Middle frontal gyrus (tissue), 1 donor: ENCODE measurements at regions not wholly inside any gene's neighbourhood (a gene's known extent, or its start where the extent isn't known, plus 50 kb on each side); places are given as distances from the start of the nearest gene placed in this dataset.
"Not testable (repeated sequence)": the region's sequence is repeated elsewhere in the genome, so short reads cannot be mapped to it uniquely, and the experiment has no call there.

Experiments
- DNase-seq: peaks from one replicate; pipeline ENCODE4 v3.0.0-alpha.2; 2015; ENCODE audit warnings: low spot score; ENCODE audit errors: extremely low spot score

DNA sequence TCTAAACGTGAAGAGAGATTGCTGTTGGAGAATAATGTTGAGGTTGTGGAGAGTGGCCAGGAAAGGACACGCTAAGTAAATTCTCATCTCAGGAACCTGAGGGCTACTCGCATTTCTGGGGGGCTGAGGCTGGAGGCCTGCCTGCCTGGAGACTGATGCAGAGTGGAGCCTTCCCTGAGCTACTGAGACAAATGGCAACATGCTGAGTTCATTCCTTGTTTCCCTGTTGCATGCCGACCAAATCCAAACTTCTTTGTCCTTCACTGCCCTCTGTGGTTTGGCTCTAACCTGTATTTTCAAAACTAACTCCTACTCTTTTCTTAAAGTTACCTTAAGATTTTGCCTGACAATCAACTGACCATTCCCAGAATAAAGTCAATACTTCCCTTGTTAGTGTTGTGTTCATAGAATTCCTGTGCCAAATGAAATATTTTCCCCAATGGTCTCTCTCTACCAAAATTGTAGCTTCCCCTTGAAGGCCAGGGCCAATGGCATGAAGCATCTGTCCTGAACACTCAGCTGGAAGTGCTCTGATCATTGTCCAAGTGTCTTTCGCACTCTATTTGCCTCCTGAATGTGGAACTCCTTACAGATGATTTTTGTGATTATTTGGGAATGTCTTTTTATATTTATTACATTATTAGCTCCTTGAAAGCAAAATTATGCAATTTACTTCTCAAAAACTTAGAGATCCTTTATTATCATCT lies 1085.6 kb downstream of the SOCS6 start:
- DNase-seq = no peak

DNA sequence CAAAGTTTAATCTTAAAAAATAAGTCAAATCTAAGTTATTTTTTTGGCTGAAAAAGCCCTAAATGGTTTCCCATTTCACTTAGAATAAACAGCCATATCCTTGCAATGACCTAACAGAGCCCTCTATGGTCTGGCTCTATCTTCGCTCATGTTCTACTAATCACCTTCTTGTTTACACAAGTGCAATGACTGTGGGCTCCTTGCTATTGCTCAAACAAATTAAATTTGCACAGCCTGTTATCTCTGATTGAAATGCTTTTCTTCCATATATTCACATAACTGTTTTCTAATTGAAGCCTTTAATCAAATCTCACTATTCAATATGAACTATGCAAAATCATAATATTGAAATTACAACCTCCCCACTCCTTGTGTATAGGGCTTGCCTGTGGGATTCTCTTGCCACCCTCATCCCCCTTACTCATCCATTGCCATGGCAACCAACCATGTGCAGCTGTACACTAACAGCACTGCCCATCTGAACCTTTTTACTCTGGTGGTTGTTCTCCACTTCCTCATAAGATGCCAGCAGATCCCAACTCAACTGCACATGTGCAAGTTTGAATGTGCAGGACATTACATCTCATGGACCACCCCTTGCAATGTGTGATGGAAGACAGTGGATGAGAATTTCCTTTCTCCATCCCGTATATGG lies 1083.2 kb downstream of the SOCS6 start:
- no peak for DNase-seq

DNA sequence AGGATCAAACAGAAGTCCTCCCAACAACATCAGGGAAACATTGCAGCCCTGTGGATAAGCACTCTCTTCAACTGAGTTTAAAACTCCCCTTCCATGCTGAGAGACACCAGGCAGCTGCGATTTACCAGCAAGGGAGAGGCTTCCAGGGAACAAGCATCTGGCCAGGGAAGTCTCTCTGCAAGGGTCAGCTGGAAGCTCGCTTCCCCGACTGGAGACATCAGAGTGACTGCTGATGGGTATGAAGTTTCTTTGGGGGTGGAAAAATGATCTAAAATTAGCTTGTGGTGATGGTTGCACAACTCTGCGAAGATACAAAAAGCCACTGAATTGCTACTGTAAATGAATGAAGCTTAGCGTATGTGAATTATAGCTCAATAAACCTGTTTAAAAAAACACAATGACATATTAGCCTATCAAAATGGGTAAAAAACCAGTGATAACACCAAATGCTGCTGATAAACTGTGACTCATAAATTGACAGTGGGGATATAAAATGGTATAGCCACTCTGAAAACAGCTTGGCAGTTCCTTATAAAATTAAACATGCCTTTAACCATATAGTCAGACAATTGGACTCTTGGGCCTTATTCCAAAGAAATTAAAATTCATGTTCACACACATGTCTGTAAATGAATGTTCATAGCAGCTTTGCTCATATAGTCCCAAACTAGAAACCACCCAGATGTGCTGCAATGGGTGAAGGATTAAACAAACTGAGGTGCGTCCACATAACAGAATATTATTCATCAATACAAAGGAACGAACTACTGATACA lies 1082.0 kb downstream of the SOCS6 start:
- DNase-seq = no peak

DNA sequence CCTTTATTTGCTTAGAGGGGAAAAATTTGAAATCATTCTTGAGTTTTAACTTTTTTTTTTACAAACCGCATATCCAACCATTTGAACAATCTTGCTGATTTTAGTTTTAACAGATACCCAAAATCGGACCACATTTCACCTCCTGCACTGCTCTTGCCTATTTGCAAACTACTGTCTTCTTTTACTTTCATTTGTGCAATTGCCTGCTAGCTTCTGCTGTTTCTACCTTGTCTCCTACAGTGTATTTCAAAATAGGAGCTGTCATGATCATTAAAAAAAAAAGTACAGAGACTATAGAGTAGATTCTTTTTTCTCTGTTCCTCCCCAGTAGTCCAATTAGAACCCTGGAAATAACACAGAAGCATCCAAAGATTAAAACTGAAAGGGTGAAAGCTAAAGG lies 1081.2 kb downstream of the SOCS6 start:
- DNase-seq = no peak

DNA sequence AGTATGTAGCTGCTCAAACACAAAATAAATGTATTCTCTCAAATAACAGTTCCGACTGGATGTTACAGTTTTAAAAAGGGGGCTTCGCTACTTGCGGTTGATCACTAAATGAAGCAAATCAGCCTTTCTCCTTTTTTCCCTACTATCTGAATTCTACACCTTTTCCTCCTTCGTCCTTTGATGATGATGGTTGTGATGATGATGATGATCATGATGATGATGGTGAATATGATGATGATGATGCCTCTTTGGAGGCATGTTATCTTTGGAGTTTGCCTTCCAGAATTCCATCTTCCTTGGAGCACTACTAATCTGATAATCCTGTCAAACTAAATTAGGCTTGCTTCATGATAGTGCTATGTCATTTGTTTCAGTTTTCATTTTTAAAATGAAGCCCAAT lies 1073.3 kb downstream of the SOCS6 start:
- DNase-seq = no peak

DNA sequence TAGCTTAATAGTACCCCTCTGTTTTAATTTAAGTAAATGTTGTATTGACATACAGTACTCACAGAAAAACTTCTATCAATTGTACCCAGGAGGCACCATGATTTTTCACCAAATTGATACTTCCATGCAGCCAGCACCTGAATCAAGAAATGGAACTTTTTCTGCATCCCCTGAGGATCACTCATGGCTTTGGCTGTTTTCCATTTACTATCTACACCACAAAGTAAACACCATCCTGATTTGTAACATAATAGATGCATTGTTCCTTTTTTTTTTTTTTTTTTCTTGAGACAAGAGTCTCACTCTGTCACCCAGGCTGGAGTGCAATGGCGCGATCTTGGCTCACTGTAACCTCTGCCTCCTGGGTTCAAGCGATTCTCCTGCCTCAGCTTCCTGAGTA lies 1066.8 kb downstream of the SOCS6 start:
- DNase-seq = not testable (repeated sequence)

DNA sequence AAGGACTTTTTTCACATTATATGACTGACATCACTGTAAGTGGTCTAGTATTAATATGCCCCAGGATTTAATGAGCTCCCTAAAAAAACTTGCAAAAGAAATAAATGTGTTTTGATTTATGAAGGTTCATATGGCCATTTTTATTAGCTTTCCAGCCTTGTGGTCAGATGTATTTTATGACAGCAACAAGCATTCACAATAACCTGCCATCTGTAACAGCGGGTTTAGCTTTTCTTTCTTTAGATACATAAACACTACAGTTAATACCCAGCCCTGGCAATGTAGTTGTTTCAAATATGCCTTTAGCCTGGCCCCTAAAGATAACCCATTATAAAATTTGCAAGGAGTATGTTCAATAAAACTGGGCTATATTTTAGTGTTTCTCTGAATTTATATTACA lies 1063.8 kb downstream of the SOCS6 start:
- no peak for DNase-seq

DNA sequence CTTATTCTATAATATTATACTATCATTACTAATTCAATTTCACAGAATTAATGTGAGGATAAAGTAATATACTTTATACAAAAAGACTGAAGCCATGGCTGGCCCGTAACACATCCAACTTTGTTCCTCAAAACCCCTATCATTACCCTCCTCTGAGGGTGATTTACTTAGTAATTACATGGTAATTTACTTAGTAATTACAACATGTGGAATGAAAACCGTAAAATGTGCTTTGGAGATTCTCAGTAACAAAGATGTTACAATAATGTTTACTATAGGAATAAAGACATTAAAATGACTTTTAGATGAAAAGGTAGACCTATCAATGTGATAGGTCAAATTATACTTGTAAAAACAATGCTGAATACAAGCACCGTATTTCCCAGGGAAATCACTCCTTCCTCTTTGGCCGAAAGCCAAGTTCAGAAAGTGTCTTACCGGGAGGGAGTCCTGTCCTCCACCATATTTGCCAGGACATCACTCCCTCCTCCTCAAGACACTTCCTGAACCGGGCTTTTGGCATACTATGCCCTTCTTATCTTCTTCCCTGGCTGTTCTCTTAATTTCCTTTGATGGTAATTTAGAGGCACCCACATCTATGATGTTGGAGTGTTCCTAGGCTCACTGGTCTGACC lies 1047.8 kb downstream of the SOCS6 start:
- no peak for DNase-seq

DNA sequence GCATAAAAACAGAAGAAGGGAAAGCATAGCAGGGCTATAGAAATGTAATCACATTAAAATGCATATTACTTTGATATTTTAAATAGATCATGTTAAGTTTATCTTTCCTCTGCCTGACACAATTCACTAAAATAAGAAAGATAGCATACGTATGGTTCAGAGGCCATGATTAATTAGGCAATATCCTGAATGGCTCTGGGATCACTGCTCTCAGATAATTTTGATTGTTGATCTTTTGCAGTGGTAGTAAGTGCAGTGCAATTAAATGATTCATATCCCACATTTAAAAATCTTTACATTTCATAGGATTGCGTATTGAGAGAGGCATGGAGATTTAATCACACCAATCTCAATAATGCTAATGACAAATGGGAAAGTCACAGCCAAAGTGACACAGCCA lies 1040.7 kb downstream of the SOCS6 start:
- no peak for DNase-seq

DNA sequence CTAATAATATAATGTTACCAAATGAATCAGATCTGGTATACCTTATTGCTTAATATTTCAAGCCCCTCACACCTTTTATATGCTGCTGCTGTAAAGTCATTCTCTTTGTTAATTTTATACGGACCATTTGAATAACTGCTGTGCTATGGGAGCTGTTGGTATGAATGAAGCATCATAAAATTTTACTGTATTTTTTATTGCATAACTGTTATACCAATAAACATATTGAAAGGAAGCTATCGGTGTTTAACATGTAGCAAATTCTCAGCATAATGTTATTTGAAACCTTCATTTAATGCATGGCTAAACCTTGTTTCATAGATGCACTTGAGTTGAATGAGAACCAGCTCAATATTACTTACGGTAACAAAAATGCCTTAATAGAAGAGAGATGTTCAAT lies 1040.3 kb downstream of the SOCS6 start:
- DNase-seq = no peak

DNA sequence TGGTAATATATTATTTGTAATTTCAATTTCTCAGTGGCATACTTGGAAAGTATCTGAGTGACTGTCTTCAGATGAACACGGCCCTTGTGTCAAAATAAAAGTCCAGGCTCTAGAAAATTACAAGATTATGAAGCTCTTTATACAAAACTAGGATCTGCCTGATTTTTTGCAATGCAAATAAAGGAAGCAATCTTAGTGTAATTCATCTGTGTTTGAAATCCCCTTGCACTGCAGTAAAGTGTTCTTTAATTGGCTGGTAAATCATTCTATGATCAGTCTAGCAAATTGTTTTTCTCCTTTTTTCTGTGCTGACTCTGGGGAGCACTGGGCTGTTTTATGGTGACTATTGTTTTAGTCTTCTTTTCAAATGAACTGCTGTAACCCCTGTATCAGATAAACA lies 1039.0 kb downstream of the SOCS6 start:
- DNase-seq = no peak

DNA sequence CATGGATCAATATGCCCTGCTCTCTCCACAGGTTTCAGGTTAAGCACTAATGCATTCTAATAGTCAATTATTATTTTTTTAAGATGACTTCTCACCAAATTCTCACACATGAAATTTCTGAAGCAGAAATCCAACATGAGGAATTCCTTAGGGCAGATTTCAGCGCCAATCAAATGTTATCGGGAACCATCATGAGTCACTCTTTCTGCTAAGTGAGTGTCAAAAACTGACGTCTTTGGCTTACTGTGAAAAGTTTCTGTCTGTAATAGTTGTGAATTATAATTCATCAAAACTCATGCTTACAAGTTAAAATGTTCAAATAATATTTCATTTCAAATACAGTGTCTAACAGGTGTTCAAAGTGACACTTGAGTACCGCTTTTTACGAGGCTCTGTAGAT lies 1038.6 kb downstream of the SOCS6 start:
- DNase-seq = no peak

DNA sequence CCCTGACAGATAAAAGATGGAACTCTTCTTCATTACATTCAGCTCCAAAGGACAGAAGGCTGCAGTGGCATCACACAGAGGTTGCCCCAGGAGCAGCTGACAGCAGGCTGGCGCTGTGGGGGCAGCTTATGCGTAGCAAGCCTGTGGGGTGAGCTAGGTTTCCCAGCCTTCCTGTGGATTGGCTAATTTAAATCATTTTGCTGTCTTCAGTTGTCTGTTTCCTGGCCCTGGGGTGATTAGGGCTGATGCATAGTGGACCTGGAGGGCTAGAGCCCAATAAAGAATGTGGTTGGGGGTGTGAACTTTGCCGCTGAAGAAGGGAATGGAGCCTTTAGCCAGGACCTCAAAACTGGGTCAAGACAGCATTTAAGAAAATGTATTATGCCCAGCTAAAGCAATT lies 1038.0 kb downstream of the SOCS6 start:
- no peak for DNase-seq

DNA sequence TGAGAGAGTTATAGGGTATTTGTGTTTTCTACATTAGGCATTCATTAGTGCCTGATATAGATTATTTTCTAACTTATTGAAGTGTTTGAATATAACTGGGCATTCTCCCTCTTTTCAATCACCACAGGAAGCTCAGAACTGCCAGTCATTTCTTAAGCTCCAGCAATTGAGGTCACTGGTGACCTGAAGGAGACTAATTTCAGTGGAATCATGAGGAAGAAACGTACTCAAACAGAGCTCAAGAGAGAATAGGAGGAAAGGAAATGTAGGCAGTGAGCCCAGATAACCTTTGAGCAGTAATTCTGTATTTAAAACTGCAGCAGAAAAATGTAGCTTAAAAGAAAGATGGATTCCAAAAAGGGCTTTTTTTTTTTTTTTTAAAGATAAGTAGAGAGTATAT lies 1035.5 kb downstream of the SOCS6 start:
- no peak for DNase-seq

DNA sequence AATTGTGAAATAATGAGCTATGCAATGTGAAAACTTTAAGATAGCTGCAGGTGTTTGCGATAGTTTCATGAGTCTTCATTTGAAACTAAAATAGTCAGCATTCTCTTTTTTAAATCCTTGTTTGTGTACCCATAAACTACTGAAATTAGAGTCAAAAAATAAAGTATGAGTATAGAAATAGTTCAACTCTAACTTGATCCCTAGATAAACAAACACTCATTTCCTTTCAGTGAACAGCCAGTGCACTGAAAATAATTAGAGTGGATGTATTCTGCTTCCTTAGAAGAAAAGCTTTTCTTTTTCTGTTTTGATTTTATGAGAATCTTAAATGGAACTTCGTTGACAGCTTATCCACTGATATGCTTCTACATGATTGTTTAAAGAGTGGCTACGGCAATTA lies 1033.4 kb downstream of the SOCS6 start:
- no peak for DNase-seq

DNA sequence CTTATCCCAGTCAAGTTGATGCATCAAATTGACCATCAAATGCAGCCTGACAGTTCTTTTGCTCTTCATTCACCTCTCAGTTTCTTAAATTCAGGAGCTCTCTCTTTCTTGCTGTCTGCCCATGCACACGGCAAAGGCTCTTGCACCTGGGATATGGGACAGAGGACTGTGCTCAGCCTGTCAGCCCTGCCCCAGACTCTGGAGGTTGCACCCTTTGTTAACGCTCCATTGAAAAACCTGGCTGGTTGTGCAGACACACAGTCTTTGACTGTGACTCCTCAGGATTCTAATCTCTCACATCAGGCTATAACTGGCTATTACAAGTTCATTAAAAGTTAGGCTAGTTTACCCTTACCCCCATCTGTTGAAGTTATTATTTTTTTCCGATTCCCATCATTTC lies 1032.5 kb downstream of the SOCS6 start:
- DNase-seq = no peak

DNA sequence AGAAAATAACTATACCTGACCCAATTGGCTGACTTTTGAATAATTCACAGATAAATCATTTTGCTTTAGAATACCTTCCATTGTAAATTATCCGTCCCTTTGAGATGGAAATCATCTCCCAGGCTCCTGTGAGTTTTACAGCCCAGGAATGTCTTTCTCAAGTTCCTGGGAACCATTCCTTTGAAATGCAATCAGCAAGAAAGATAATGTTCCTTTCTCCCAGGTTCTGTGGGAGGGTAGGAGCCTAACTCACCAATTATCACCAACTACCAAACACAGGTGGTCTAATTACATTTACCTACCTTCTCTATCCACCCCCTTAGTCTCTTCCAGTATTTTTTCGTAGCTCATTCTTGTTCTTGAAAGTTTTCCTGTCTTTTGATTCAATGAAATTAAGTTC lies 1016.0 kb downstream of the SOCS6 start:
- no peak for DNase-seq

DNA sequence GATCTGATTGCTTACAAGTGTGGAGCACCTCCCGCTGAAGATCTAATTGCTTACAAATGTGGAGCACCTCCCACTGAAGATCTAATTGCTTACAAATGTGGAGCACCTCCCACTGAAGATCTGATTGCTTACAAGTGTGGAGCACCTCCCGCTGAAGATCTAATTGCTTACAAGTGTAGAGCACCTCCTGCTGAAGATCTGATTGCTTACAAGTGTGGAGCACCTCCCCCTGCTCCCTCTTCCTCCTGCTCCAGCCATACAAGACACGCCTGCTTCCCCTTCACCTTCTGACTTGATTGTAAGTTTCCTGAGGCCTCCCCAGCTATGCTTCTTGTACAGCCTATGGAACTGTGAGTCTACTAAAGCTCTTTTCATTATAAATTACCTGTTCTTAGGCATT lies 1014.9 kb downstream of the SOCS6 start:
- DNase-seq = not testable (repeated sequence)

DNA sequence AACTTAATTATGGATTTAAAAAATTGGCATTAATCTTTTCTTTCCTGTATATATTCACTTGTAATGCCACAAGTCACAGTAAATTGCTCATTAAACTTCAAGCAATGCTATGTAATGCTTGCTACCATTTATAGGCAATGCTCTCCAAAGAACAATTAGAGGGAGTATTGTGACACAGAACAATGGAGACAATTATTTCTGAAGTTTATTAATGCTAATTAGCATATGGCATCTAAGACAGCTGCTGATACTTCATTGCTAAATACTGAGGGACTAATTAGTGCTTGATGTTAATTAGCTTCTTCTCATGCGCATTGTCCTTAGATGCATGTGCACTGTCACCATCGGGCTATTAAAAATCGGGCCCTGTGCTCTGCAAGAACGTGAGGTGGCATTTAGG lies 1012.8 kb downstream of the SOCS6 start:
- no peak for DNase-seq

DNA sequence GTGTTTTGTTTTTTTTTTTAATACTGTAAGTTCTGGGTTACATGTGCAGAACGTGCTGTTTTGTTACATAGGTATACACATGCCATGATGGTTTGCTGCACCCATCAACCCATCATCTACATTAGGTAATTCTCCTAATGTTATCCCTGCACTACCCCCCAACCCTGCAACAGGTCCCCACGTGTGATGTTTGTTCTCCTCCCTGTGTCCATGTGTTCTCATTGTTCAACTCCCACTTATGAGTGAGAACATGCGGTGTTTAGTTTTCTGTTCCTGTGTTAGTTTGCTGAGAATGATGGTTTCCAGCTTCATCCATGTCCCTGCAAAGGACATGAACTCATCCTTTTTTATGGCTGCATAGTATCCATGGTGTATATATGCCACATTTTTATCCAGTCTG lies 1005.4 kb downstream of the SOCS6 start:
- DNase-seq = not testable (repeated sequence)

DNA sequence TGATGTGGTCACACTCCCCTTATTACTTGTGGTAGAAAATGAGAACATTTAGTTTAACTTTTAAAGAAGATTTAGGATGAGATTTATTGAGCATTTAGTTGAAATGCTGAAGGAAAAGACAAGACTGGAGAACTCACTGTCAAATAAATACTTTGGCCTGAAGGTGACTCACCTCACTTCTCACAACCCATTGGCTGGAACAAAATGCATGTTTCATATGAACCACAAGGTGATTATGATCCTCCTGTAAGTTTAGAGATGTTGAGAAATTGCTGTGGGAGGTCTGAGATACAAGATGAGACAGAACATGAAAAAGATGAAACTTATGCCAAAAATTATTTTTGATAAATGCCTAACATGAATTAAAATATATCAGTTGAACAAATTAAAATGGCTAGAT lies 1004.5 kb downstream of the SOCS6 start:
- no peak for DNase-seq

DNA sequence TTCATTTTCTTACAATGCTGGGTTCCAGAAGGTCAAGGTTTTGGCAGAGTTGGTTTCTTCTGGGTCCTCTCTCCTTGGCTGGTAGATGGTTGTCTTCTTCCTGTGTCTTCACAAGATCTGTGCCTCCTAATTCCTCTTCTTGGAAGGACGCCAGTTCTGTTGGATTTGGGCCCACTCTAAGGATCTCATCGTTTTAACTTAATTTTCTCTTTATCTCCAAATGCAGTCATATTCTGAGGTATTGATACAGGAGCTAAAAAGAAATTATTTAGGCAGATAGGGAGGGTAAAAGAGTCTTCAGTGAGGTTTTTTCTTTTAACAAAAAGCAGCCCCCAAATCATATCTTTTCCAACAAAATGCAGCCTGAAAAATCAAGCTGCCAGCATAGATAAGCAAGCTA lies 998.4 kb downstream of the SOCS6 start:
- no peak for DNase-seq
